ENCODE measurements at regions not wholly inside any gene's neighbourhood (a gene's known extent, or its start where the extent isn't known, plus 50 kb on each side); places are given as distances from the start of the nearest gene placed in this dataset.

DNA sequence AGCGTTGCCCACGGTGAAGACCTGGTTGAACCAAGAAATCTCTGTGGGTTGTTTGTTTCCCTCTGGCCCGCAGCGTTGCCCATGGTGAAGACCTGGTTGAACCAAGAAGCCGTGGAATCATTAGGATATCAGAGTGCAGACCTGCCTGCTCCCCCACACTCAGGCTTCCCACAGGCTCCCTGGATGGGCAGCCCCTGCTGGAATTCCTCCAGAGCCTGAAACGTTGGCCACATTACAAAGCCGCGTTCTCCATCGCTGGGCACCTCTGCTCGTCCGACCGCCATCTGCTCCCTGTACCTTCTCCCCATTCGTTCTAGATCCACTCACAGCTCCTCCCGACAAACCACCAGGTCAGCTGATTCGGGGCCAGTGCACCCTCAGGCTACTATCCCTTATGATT, 266.9 kb upstream of the SHH start:
- Histone ChIP-seq H3K9me2 (ENCODE audit: insufficient read depth, low read length) (no peaks in the 10 kb centered on the region), H2AFZ (ENCODE audit: low read depth, low read length) (no peak overlapping the region), H3K9ac (ENCODE audit: low read length) (no peak overlapping the region), H3K9me3 (ENCODE audit: low read length) (no peaks in the 10 kb centered on the region), H4K20me1 (ENCODE audit: insufficient read depth) (no peaks in the 10 kb centered on the region), H3K27me3 (ENCODE audit: insufficient read depth, low read depth, low read length) (no peaks in the 10 kb centered on the region), H3K79me2 (replicated peaks; ENCODE audit: insufficient read depth, low read length) (no peaks in the 10 kb centered on the region), H3K4me3 (ENCODE audit: low read length) (no peak overlapping the region), H3F3A (ENCODE audit: insufficient read depth, low read length, poor library complexity, severe bottlenecking) (no peaks in the 10 kb centered on the region), H3K36me3 (ENCODE audit: insufficient read depth, low read length) (no peaks in the 10 kb centered on the region), H3K4me2 (ENCODE audit: low read length) (no peak overlapping the region), H3K27ac (ENCODE audit: low read length) (no peak overlapping the region)
- TF ChIP-seq EZH2 (IDR thresholded peaks at IDR 0.05; ENCODE audit: borderline replicate concordance, insufficient read depth, low read length, poor library complexity, severe bottlenecking), result no peak
- TF ChIP-seq, protein P1, sequence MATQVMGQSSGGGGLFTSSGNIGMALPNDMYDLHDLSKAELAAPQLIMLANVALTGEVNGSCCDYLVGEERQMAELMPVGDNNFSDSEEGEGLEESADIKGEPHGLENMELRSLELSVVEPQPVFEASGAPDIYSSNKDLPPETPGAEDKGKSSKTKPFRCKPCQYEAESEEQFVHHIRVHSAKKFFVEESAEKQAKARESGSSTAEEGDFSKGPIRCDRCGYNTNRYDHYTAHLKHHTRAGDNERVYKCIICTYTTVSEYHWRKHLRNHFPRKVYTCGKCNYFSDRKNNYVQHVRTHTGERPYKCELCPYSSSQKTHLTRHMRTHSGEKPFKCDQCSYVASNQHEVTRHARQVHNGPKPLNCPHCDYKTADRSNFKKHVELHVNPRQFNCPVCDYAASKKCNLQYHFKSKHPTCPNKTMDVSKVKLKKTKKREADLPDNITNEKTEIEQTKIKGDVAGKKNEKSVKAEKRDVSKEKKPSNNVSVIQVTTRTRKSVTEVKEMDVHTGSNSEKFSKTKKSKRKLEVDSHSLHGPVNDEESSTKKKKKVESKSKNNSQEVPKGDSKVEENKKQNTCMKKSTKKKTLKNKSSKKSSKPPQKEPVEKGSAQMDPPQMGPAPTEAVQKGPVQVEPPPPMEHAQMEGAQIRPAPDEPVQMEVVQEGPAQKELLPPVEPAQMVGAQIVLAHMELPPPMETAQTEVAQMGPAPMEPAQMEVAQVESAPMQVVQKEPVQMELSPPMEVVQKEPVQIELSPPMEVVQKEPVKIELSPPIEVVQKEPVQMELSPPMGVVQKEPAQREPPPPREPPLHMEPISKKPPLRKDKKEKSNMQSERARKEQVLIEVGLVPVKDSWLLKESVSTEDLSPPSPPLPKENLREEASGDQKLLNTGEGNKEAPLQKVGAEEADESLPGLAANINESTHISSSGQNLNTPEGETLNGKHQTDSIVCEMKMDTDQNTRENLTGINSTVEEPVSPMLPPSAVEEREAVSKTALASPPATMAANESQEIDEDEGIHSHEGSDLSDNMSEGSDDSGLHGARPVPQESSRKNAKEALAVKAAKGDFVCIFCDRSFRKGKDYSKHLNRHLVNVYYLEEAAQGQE (IDR thresholded peaks at IDR 0.05; ENCODE audit: borderline replicate concordance), result no peak
- TF ChIP-seq SMC3 (conservative IDR thresholded peaks at IDR 0.05; ENCODE audit: poor library complexity), result no peak
- no peak for TF ChIP-seq RAD21 (conservative IDR thresholded peaks at IDR 0.05)
- no peak for TF ChIP-seq POLR2AphosphoS5 (IDR thresholded peaks at IDR 0.05)
- TF ChIP-seq, protein P2, sequence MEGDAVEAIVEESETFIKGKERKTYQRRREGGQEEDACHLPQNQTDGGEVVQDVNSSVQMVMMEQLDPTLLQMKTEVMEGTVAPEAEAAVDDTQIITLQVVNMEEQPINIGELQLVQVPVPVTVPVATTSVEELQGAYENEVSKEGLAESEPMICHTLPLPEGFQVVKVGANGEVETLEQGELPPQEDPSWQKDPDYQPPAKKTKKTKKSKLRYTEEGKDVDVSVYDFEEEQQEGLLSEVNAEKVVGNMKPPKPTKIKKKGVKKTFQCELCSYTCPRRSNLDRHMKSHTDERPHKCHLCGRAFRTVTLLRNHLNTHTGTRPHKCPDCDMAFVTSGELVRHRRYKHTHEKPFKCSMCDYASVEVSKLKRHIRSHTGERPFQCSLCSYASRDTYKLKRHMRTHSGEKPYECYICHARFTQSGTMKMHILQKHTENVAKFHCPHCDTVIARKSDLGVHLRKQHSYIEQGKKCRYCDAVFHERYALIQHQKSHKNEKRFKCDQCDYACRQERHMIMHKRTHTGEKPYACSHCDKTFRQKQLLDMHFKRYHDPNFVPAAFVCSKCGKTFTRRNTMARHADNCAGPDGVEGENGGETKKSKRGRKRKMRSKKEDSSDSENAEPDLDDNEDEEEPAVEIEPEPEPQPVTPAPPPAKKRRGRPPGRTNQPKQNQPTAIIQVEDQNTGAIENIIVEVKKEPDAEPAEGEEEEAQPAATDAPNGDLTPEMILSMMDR (IDR thresholded peaks at IDR 0.05; ENCODE audit: poor library complexity, severe bottlenecking), result no peak

- Histone ChIP-seq H3K4me2 (ENCODE audit: low read length) (no peak overlapping the region), H3K4me3 (ENCODE audit: low read length) (no peak overlapping the region), H3K9me3 (ENCODE audit: low read length) (no peaks in the 10 kb centered on the region), H4K20me1 (ENCODE audit: insufficient read depth) (no peaks in the 10 kb centered on the region), H3K36me3 (ENCODE audit: insufficient read depth, low read length) (no peaks in the 10 kb centered on the region), H3K27ac (ENCODE audit: low read length) (no peak overlapping the region), H3K27me3 (ENCODE audit: insufficient read depth, low read depth, low read length) (no peaks in the 10 kb centered on the region), H3F3A (ENCODE audit: insufficient read depth, low read length, poor library complexity, severe bottlenecking) (no peaks in the 10 kb centered on the region), H3K9me2 (ENCODE audit: insufficient read depth, low read length) (no peaks in the 10 kb centered on the region), H2AFZ (ENCODE audit: low read depth, low read length) (no peak overlapping the region), H3K9ac (ENCODE audit: low read length) (no peak overlapping the region), H3K79me2 (replicated peaks; ENCODE audit: insufficient read depth, low read length) (no peaks in the 10 kb centered on the region)
- no peak for TF ChIP-seq EP300 (conservative IDR thresholded peaks at IDR 0.05; ENCODE audit: poor library complexity, severe bottlenecking)
- no peak for TF ChIP-seq SMC3 (conservative IDR thresholded peaks at IDR 0.05; ENCODE audit: poor library complexity)
- TF ChIP-seq EZH2 (IDR thresholded peaks at IDR 0.05; ENCODE audit: borderline replicate concordance, insufficient read depth, low read length, poor library complexity, severe bottlenecking), result no peak
- TF ChIP-seq POLR2AphosphoS5 (IDR thresholded peaks at IDR 0.05), result no peak
- TF ChIP-seq MXI1 (conservative IDR thresholded peaks at IDR 0.05; ENCODE audit: poor library complexity, severe bottlenecking), result no peak
- TF ChIP-seq, protein P1 (IDR thresholded peaks at IDR 0.05; ENCODE audit: borderline replicate concordance), result no peak
- no peak for TF ChIP-seq RAD21 (conservative IDR thresholded peaks at IDR 0.05)
- TF ChIP-seq, protein P2 (IDR thresholded peaks at IDR 0.05; ENCODE audit: poor library complexity, severe bottlenecking), result no peak
- no peak for TF ChIP-seq TAF1 (IDR thresholded peaks at IDR 0.05; ENCODE audit: low read depth)
Observed at GRCh38 chr7:156074982-156075615, 262.8 kb upstream of the SHH start.

Data from neural cell (in vitro differentiated cells).